ENCODE measurements at regions not wholly inside any gene's neighbourhood (a gene's known extent, or its start where the extent isn't known, plus 50 kb on each side); places are given as distances from the start of the nearest gene placed in this dataset.

DNA sequence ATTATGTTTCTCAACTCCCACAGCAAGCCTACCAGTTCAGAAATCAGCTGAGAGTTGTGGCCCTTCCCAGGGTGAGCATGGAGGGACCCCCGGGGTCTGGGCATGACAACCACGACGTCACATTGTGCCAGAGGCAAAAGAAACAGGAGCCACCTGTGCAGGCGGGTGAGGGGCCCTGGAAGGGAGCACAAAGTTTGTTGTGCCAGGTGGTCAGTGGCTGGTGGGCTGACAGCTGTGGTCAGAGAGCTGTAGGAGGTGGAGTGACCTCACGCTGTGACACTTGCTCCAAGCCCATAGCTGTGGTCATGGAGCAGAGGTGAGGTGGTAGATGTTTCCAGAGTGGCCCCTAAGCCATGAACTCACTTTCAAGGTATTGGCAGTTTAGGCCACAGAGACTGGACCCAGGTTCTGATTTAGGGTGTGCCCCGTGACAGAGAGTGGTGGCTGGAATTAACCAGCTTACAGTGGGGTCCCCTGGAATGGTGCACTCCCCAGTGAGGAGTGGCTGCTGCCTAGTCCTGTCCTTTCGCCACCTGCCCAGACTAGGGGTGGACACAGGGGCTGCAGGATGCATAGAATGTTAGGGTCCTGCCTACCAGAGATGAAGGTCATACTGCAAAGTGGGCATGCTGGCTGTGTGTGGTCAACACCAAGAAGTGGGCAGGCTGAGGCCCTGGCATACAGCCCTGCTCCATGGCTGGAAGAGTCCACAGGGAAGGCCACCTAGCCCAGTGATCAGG lies 136.4 kb downstream of the GLI2 start:
- no TSS peak for BruUV-seq (replicated peaks)
- intact Hi-C loops (cut with micrococcal nuclease) = no loop called here
- DNase-seq (ENCODE audit: low read depth, low spot score) = no peak
- H3K4me3 ChIP-seq (replicated peaks in 1 of 3; ENCODE audit: insufficient read depth in 1 of 3, low read depth in 1 of 3, low read length in 3 of 3) = no peak overlapping the region
- H3K27me3 ChIP-seq (ENCODE audit: control insufficient read depth in 2 of 2, insufficient read depth in 2 of 2, low read length in 2 of 2) = peaks cover 4 to 5% of the 10 kb centered on the region in 2 experiments
- H3K4me2 ChIP-seq (ENCODE audit: insufficient read depth, low read length) = no peak overlapping the region
- no peaks in the 10 kb centered on the region for H4K20me1 ChIP-seq (replicated peaks; ENCODE audit: control insufficient read depth, extremely low read depth, insufficient read depth, low read length)
- FAIRE-seq = no peak
- dilution Hi-C loops (cut with MboI; ENCODE audit: extremely low pct_ligation_motif_present, low sequenced_read_pairs) = no loop called here
- H3K27ac ChIP-seq (ENCODE audit: insufficient read depth, low read depth, low read length) = no peak overlapping the region
- no peak overlapping the region for H2AFZ ChIP-seq (ENCODE audit: low read depth, low read length)
- H3K9me1 ChIP-seq (replicated peaks; ENCODE audit: control insufficient read depth, extremely low read depth, insufficient read depth, low read length) = no peaks in the 10 kb centered on the region
- no peaks in the 10 kb centered on the region for H3K9me3 ChIP-seq (replicated peaks; ENCODE audit: control insufficient read depth, insufficient read depth, low read length)
- H3K9ac ChIP-seq (replicated peaks; ENCODE audit: extremely low read depth, insufficient read depth, low read length) = no peak overlapping the region
- peaks cover 5% of the 10 kb centered on the region for H3K4me1 ChIP-seq (ENCODE audit: control insufficient read depth, extremely low read depth, insufficient read depth, low read length)
- no peaks in the 10 kb centered on the region for H3K79me2 ChIP-seq (ENCODE audit: control insufficient read depth, insufficient read depth, low read length)
- H3K36me3 ChIP-seq (ENCODE audit: control insufficient read depth in 2 of 2, extremely low read depth in 1 of 2, insufficient read depth in 2 of 2, low read length in 2 of 2) = no peaks in the 10 kb centered on the region
- POLR2A ChIA-PET = no interaction called here
- CTCF ChIA-PET = interaction anchor here (0.8 to 1.4 kb wide), 2 partner anchors 13 to 175 kb away, joined by 3 to 5 read pairs; no protein-coding TSS in a partner anchor
- TF ChIP-seq EZH2 (IDR thresholded peaks at IDR 0.05; ENCODE audit: borderline replicate concordance, low read depth, low read length, severe bottlenecking) (no peak), POLR2A (IDR thresholded peaks at IDR 0.05; ENCODE audit: low read depth, low read length) (no peak), JUN (IDR thresholded peaks at IDR 0.05; ENCODE audit: borderline replicate concordance, insufficient read depth, insufficient read length, low read depth) (no peak), FOS (IDR thresholded peaks at IDR 0.05; ENCODE audit: borderline replicate concordance, insufficient read depth, low read length) (no peak), MAX (IDR thresholded peaks at IDR 0.05; ENCODE audit: insufficient read depth, insufficient read length) (no peak), GATA2 (IDR thresholded peaks at IDR 0.05; ENCODE audit: insufficient read depth, insufficient read length, low read depth, low read length) (no peak), MYC (IDR thresholded peaks at IDR 0.05; ENCODE audit: low read depth, low read length) (no peak), POLR2AphosphoS5 (IDR thresholded peaks at IDR 0.05; ENCODE audit: insufficient read depth, low read depth, low read length) (no peak)
- TF ChIP-seq, protein P1, sequence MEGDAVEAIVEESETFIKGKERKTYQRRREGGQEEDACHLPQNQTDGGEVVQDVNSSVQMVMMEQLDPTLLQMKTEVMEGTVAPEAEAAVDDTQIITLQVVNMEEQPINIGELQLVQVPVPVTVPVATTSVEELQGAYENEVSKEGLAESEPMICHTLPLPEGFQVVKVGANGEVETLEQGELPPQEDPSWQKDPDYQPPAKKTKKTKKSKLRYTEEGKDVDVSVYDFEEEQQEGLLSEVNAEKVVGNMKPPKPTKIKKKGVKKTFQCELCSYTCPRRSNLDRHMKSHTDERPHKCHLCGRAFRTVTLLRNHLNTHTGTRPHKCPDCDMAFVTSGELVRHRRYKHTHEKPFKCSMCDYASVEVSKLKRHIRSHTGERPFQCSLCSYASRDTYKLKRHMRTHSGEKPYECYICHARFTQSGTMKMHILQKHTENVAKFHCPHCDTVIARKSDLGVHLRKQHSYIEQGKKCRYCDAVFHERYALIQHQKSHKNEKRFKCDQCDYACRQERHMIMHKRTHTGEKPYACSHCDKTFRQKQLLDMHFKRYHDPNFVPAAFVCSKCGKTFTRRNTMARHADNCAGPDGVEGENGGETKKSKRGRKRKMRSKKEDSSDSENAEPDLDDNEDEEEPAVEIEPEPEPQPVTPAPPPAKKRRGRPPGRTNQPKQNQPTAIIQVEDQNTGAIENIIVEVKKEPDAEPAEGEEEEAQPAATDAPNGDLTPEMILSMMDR (IDR thresholded peaks at IDR 0.05; ENCODE audit: extremely low read depth in 1 of 2, insufficient read depth in 1 of 2, low read depth in 1 of 2, low read length in 2 of 2) = no peak
